ENCODE measurements at regions not wholly inside any gene's neighbourhood (a gene's known extent, or its start where the extent isn't known, plus 50 kb on each side); places are given as distances from the start of the nearest gene placed in this dataset.

- no peak for TF ChIP-seq TAF1 (IDR thresholded peaks at IDR 0.05; ENCODE audit: borderline replicate concordance, low read depth, low read length)
- TF ChIP-seq CTCF (IDR thresholded peaks at IDR 0.05 in 2 of 3, conservative IDR thresholded peaks at IDR 0.05 in 1 of 3; ENCODE audit: control insufficient read depth in 2 of 3, extremely low read depth in 1 of 3, insufficient read depth in 1 of 3, low read depth in 3 of 3, low read length in 3 of 3), result no peak
- TF ChIP-seq, protein P1, sequence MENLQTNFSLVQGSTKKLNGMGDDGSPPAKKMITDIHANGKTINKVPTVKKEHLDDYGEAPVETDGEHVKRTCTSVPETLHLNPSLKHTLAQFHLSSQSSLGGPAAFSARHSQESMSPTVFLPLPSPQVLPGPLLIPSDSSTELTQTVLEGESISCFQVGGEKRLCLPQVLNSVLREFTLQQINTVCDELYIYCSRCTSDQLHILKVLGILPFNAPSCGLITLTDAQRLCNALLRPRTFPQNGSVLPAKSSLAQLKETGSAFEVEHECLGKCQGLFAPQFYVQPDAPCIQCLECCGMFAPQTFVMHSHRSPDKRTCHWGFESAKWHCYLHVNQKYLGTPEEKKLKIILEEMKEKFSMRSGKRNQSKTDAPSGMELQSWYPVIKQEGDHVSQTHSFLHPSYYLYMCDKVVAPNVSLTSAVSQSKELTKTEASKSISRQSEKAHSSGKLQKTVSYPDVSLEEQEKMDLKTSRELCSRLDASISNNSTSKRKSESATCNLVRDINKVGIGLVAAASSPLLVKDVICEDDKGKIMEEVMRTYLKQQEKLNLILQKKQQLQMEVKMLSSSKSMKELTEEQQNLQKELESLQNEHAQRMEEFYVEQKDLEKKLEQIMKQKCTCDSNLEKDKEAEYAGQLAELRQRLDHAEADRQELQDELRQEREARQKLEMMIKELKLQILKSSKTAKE (IDR thresholded peaks at IDR 0.05; ENCODE audit: low read depth, poor library complexity, severe bottlenecking), result no peak
- no peak for TF ChIP-seq POLR2AphosphoS5 (IDR thresholded peaks at IDR 0.05; ENCODE audit: low read length)
- TF ChIP-seq, protein P2, sequence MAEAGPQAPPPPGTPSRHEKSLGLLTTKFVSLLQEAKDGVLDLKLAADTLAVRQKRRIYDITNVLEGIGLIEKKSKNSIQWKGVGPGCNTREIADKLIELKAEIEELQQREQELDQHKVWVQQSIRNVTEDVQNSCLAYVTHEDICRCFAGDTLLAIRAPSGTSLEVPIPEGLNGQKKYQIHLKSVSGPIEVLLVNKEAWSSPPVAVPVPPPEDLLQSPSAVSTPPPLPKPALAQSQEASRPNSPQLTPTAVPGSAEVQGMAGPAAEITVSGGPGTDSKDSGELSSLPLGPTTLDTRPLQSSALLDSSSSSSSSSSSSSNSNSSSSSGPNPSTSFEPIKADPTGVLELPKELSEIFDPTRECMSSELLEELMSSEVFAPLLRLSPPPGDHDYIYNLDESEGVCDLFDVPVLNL (IDR thresholded peaks at IDR 0.05; ENCODE audit: low read depth, low read length), result no peak
- TF ChIP-seq EGR1 (IDR thresholded peaks at IDR 0.05; ENCODE audit: borderline replicate concordance in 1 of 2, low read depth in 2 of 2, low read length in 2 of 2), result no peak
- no peak for TF ChIP-seq SPI1 (IDR thresholded peaks at IDR 0.05; ENCODE audit: borderline replicate concordance, insufficient read depth, low read depth, low read length)
- no peak for TF ChIP-seq NR2C2 (IDR thresholded peaks at IDR 0.05; ENCODE audit: borderline replicate concordance, control insufficient read depth, insufficient read length, low read depth)
- no peak for TF ChIP-seq PBX3 (IDR thresholded peaks at IDR 0.05; ENCODE audit: insufficient replicate concordance, low read depth, low read length)
- TF ChIP-seq SRF (IDR thresholded peaks at IDR 0.05; ENCODE audit: low read depth in 2 of 2, low read length in 2 of 2), result no peak
- no peak for TF ChIP-seq MXI1 (IDR thresholded peaks at IDR 0.05; ENCODE audit: low read depth, low read length)
Measured at GRCh38 chr1:184160236-184160635, 108.7 kb downstream of the TSEN15 start.

Data from GM12878 (cell line).